GM06990 (cell line): ENCODE measurements at regions not wholly inside any gene's neighbourhood (a gene's known extent, or its start where the extent isn't known, plus 50 kb on each side); places are given as distances from the start of the nearest gene placed in this dataset.

Experiments
- DNase-seq: peaks from one replicate; pipeline ENCODE4 v3.0.0-alpha.2; 2011; ENCODE audit not compliant: insufficient read length; ENCODE audit errors: extremely low read depth
- H3K27me3 ChIP-seq: replicated peaks from 2 replicates; pipeline ENCODE4 v1.6.0; 2011; ENCODE audit warnings: low read length; ENCODE audit not compliant: control insufficient read depth, insufficient read depth
- H3K36me3 ChIP-seq: 2 replicates; pipeline ENCODE4 v1.5.1; 2011; ENCODE audit warnings: low read length; ENCODE audit not compliant: control insufficient read depth, insufficient read depth
- H3K4me3 ChIP-seq: replicated peaks from 2 replicates; pipeline ENCODE4 v1.5.1; 2011; ENCODE audit warnings: low read depth, mild to moderate bottlenecking, control low read depth, low read length
- CTCF ChIP-seq: IDR thresholded peaks from 2 replicates; pipeline ENCODE4 v1.5.1; 2011; ENCODE audit warnings: low read length, control low read depth, mild to moderate bottlenecking, inconsistent platforms; ENCODE audit not compliant: insufficient read depth, poor library complexity, severe bottlenecking

DNA sequence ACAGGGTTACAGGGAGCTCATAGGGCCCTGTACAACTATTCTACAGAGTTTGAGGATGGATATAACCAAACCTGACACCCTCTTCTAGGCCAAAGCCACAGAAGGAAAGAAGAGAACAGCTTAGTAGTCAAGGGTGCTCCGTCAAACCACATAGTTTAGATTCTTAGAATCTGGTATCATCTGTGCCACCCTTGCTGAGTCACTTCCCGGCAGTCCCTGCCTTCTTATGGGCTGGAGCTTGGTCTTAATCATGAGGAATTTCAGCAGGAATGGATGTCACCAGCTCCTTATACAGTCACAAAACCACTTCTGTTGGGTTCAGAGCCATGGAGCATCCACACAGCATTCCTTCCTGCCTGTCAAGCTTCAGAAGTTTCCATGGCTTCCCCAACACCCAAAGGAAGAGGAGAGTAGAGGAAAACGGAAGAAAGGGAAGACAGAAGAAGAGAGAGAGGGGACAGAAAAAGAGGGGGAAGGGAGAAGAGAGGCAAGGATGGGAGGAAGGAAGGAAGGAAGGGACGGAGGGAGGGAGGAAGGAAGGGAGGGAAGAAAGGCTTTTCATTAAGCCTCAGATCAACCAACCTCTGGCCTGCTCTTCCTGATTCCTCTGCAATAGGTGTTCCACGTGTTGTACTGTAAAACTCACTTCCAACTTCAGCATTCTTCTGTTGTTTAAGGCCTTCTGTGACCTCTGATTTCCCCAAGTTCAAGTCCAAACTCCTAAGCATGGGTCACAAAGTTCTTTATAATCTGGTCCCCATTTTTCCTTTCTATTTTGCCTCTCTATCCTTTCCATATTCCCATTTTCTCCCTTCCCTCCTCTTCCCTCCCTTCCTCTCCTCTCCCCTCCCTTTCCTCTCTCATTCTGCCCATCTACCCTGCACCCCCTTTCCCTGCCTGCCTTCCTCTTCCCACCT, 246.1 kb upstream of the TNP1 start:
- no peak overlapping the region for H3K4me3 ChIP-seq
- H3K27me3 ChIP-seq: no peaks in the 10 kb centered on the region
- H3K36me3 ChIP-seq: no peaks in the 10 kb centered on the region
- no peak for DNase-seq
- no peak for TF ChIP-seq CTCF

GRCh38 chr2:217103752-217104545, 244.1 kb upstream of the TNP1 start:
- TF ChIP-seq CTCF: no peak
- Histone ChIP-seq H3K4me3 (no peak overlapping the region), H3K36me3 (no peaks in the 10 kb centered on the region), H3K27me3 (no peaks in the 10 kb centered on the region)
- DNase-seq: no peak

GRCh38 chr2:217102956-217103355, 243.1 kb upstream of the TNP1 start:
- H3K4me3 ChIP-seq: no peak overlapping the region
- no peaks in the 10 kb centered on the region for H3K27me3 ChIP-seq
- no peak for DNase-seq
- TF ChIP-seq CTCF: no peak
- no peaks in the 10 kb centered on the region for H3K36me3 ChIP-seq

DNA sequence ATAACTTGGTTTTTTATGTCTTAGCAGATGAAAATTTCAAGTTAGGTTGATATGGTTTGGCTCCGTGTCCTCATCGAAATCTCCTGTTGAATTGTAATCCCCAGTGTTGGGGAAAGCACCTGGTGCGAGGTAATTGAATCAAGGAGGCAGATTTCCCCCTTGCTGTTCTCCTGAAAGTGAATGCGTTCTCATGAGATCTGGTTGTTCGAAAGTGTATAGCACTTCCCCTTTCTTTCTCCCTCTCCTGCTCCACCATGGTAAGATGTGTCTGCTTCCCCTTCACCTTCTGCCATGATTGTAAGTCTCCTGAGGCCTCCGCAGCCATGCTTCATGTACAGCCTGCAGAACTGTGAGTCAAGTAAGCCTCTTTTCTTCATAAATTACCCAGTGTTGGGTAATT, 242.1 kb upstream of the TNP1 start:
- Histone ChIP-seq H3K4me3 (no peak overlapping the region), H3K27me3 (no peaks in the 10 kb centered on the region), H3K36me3 (no peaks in the 10 kb centered on the region)
- TF ChIP-seq CTCF: no peak
- DNase-seq: no peak

GRCh38 chr2:217099561-217099960, 239.7 kb upstream of the TNP1 start:
- Histone ChIP-seq H3K4me3 (no peak overlapping the region), H3K27me3 (no peaks in the 10 kb centered on the region), H3K36me3 (no peaks in the 10 kb centered on the region)
- TF ChIP-seq CTCF: no peak
- DNase-seq: no peak
